SJSA1 (cell line): ENCODE measurements at regions not wholly inside any gene's neighbourhood (a gene's known extent, or its start where the extent isn't known, plus 50 kb on each side); places are given as distances from the start of the nearest gene placed in this dataset.

Experiments used
- DNase-seq, 2 experiments: peaks; one replicate each; pipeline ENCODE4 v3.0.0-alpha.2; 2015 to 2020; ENCODE audit warnings: low spot score in 2 of 2, low read depth in 1 of 2
- H3K27ac ChIP-seq: fragments of 250-450 bp; sonication (Bioruptor Pico); 2 replicates; pipeline ENCODE4 v1.5.1; 2020; ENCODE audit warnings: mild to moderate bottlenecking, moderate library complexity
- H3K27me3 ChIP-seq: fragments of 250-450 bp; sonication (Bioruptor Pico); replicated peaks from 2 replicates; pipeline ENCODE4 v1.5.1; 2020; ENCODE audit warnings: mild to moderate bottlenecking, moderate library complexity
- H3K36me3 ChIP-seq: fragments of 250-450 bp; sonication (Bioruptor Pico); 2 replicates; pipeline ENCODE4 v1.5.1; 2020; ENCODE audit warnings: mild to moderate bottlenecking
- H3K4me1 ChIP-seq: fragments of 250-450 bp; sonication (Bioruptor Pico); replicated peaks from 2 replicates; pipeline ENCODE4 v1.6.1; 2021; ENCODE audit warnings: mild to moderate bottlenecking
- H3K4me3 ChIP-seq: fragments of 250-450 bp; sonication (Bioruptor Pico); 2 replicates; pipeline ENCODE4 v1.5.1; 2020; ENCODE audit warnings: mild to moderate bottlenecking
- H3K9me3 ChIP-seq: fragments of 250-450 bp; sonication (Bioruptor Pico); replicated peaks from 2 replicates; pipeline ENCODE4 v1.5.1; 2020; ENCODE audit warnings: mild to moderate bottlenecking

- Histone ChIP-seq H3K9me3 (no peaks in the 10 kb centered on the region), H3K4me3 (no peak overlapping the region), H3K27ac (no peak overlapping the region), H3K36me3 (no peaks in the 10 kb centered on the region), H3K4me1 (no peaks in the 10 kb centered on the region), H3K27me3 (no peaks in the 10 kb centered on the region)
- no peak for DNase-seq
Measured at GRCh38 chr4:149296503-149296902, 519.1 kb downstream of the IQCM start.

- H3K27me3 ChIP-seq: no peaks in the 10 kb centered on the region
- H3K9me3 ChIP-seq: no peaks in the 10 kb centered on the region
- no peak overlapping the region for H3K4me3 ChIP-seq
- no peaks in the 10 kb centered on the region for H3K4me1 ChIP-seq
- no peaks in the 10 kb centered on the region for H3K36me3 ChIP-seq
- DNase-seq: no peak
- H3K27ac ChIP-seq: no peak overlapping the region
Measured at GRCh38 chr4:149296084-149296483, 519.6 kb downstream of the IQCM start.

- Histone ChIP-seq H3K9me3 (no peaks in the 10 kb centered on the region), H3K27ac (no peak overlapping the region), H3K4me1 (no peaks in the 10 kb centered on the region), H3K27me3 (no peaks in the 10 kb centered on the region), H3K36me3 (no peaks in the 10 kb centered on the region), H3K4me3 (no peak overlapping the region)
- DNase-seq: no peak
Measured at GRCh38 chr4:149294601-149295000, 521.0 kb downstream of the IQCM start.

- no peak for DNase-seq
Measured at GRCh38 chr4:149293046-149293649, 522.5 kb downstream of the IQCM start.

GRCh38 chr4:149292425-149293007, 523.1 kb downstream of the IQCM start:
- Histone ChIP-seq H3K27me3 (no peaks in the 10 kb centered on the region), H3K4me1 (no peaks in the 10 kb centered on the region), H3K9me3 (no peaks in the 10 kb centered on the region), H3K4me3 (no peak overlapping the region), H3K36me3 (no peaks in the 10 kb centered on the region), H3K27ac (no peak overlapping the region)
- DNase-seq: no peak

More at GRCh38 chr4:149293046-149293649, 522.5 kb downstream of the IQCM start:
- Histone ChIP-seq H3K9me3 (no peaks in the 10 kb centered on the region), H3K4me1 (no peaks in the 10 kb centered on the region), H3K27me3 (no peaks in the 10 kb centered on the region), H3K36me3 (no peaks in the 10 kb centered on the region), H3K27ac (no peak overlapping the region), H3K4me3 (no peak overlapping the region)

GRCh38 chr4:149291463-149291862, 524.2 kb downstream of the IQCM start:
- Histone ChIP-seq H3K4me3 (no peak overlapping the region), H3K27ac (no peak overlapping the region), H3K27me3 (no peaks in the 10 kb centered on the region), H3K4me1 (no peaks in the 10 kb centered on the region), H3K36me3 (no peaks in the 10 kb centered on the region), H3K9me3 (no peaks in the 10 kb centered on the region)
- DNase-seq: no peak

- Histone ChIP-seq H3K9me3 (no peaks in the 10 kb centered on the region), H3K36me3 (no peaks in the 10 kb centered on the region), H3K4me3 (no peak overlapping the region), H3K4me1 (no peaks in the 10 kb centered on the region), H3K27ac (no peak overlapping the region), H3K27me3 (no peaks in the 10 kb centered on the region)
- no peak for DNase-seq
Measured at GRCh38 chr4:149280806-149281205, 534.8 kb downstream of the IQCM start.

- no peak for DNase-seq
Measured at GRCh38 chr4:149279776-149280175, 535.9 kb downstream of the IQCM start.

GRCh38 chr4:149279331-149279730, 536.3 kb downstream of the IQCM start:
- Histone ChIP-seq H3K4me3 (no peak overlapping the region), H3K27ac (no peak overlapping the region), H3K36me3 (no peaks in the 10 kb centered on the region), H3K27me3 (0 out of 2 replicates have a peak, but pooled peaks cover 3% of the 10 kb centered on the region), H3K4me1 (no peaks in the 10 kb centered on the region), H3K9me3 (no peaks in the 10 kb centered on the region)
- no peak for DNase-seq

More at GRCh38 chr4:149279776-149280175, 535.9 kb downstream of the IQCM start:
- H3K27ac ChIP-seq: no peak overlapping the region
- no peak overlapping the region for H3K4me3 ChIP-seq
- H3K36me3 ChIP-seq: no peaks in the 10 kb centered on the region
- H3K27me3 ChIP-seq: 0 out of 2 replicates have a peak, but pooled peaks cover 3% of the 10 kb centered on the region
- H3K9me3 ChIP-seq: no peaks in the 10 kb centered on the region
- no peaks in the 10 kb centered on the region for H3K4me1 ChIP-seq

- Histone ChIP-seq H3K4me3 (no peak overlapping the region), H3K27ac (no peak overlapping the region), H3K36me3 (no peaks in the 10 kb centered on the region), H3K9me3 (no peaks in the 10 kb centered on the region), H3K27me3 (0 out of 2 replicates have a peak, but pooled peaks cover 3% of the 10 kb centered on the region), H3K4me1 (no peaks in the 10 kb centered on the region)
- DNase-seq: no peak
Measured at GRCh38 chr4:149277705-149278104, 537.9 kb downstream of the IQCM start.

GRCh38 chr4:149269835-149270234, 545.8 kb downstream of the IQCM start:
- H3K4me1 ChIP-seq: no peaks in the 10 kb centered on the region
- no peak overlapping the region for H3K4me3 ChIP-seq
- no peaks in the 10 kb centered on the region for H3K36me3 ChIP-seq
- no peaks in the 10 kb centered on the region for H3K9me3 ChIP-seq
- 0 out of 2 replicates have a peak, but pooled peaks cover 8% of the 10 kb centered on the region for H3K27me3 ChIP-seq
- no peak overlapping the region for H3K27ac ChIP-seq
- DNase-seq: no peak

- H3K36me3 ChIP-seq: no peaks in the 10 kb centered on the region
- H3K4me3 ChIP-seq: no peak overlapping the region
- H3K27me3 ChIP-seq: 0 out of 2 replicates have a peak, but pooled peaks cover 8% of the 10 kb centered on the region
- no peak overlapping the region for H3K27ac ChIP-seq
- DNase-seq: no peak
- H3K9me3 ChIP-seq: no peaks in the 10 kb centered on the region
- H3K4me1 ChIP-seq: no peaks in the 10 kb centered on the region
Measured at GRCh38 chr4:149266301-149266700, 549.3 kb downstream of the IQCM start.

- Histone ChIP-seq H3K9me3 (no peaks in the 10 kb centered on the region), H3K27me3 (0 out of 2 replicates have a peak, but pooled peaks cover 8% of the 10 kb centered on the region), H3K4me3 (no peak overlapping the region), H3K4me1 (no peaks in the 10 kb centered on the region), H3K27ac (no peak overlapping the region), H3K36me3 (no peaks in the 10 kb centered on the region)
- DNase-seq: no peak
Measured at GRCh38 chr4:149265645-149266044, 550.0 kb downstream of the IQCM start.

- no peaks in the 10 kb centered on the region for H3K9me3 ChIP-seq
- no peak overlapping the region for H3K4me3 ChIP-seq
- H3K27ac ChIP-seq: no peak overlapping the region
- no peaks in the 10 kb centered on the region for H3K4me1 ChIP-seq
- H3K36me3 ChIP-seq: no peaks in the 10 kb centered on the region
- 0 out of 2 replicates have a peak, but pooled peaks cover 6% of the 10 kb centered on the region for H3K27me3 ChIP-seq
- DNase-seq: peak; percentile 28 to 41
Measured at GRCh38 chr4:149264093-149264733, 551.4 kb downstream of the IQCM start.
